ENCODE measurements at regions not wholly inside any gene's neighbourhood (a gene's known extent, or its start where the extent isn't known, plus 50 kb on each side); places are given as distances from the start of the nearest gene placed in this dataset.

DNA sequence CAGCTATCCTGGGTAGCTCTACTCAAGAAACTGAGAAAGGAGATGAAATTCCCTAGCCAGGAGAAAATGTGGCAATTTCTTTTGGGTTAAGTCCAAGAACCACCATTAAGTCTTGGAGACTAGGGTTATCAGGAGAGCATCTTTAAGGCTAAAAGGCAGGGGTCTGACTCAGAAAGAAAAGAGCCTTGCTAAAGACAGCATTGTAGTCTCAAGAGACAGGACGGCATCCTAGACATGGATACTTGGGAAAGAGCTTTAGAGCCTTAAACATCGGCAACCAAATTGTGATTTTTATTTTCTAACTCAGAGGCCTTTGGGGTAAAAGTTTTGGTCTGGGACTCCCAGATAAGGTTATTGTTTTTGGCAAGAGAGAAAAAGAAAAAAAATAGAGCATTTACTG is 83.1 kb downstream of the FAS start:
- Mint-ChIP-seq H3K9me3 (no peaks in the 10 kb centered on the region), H3K4me3 (no peak overlapping the region), H3K36me3 (ENCODE audit: insufficient read depth in 1 of 3, low read depth in 3 of 3) (no peaks in the 10 kb centered on the region), H3K27ac (no peak overlapping the region), H3K4me1 (peaks cover 3 to 11% of the 10 kb centered on the region in 2 experiments), H3K27me3 (ENCODE audit: low read depth) (no peaks in the 10 kb centered on the region)
- TF ChIP-seq, protein P1, sequence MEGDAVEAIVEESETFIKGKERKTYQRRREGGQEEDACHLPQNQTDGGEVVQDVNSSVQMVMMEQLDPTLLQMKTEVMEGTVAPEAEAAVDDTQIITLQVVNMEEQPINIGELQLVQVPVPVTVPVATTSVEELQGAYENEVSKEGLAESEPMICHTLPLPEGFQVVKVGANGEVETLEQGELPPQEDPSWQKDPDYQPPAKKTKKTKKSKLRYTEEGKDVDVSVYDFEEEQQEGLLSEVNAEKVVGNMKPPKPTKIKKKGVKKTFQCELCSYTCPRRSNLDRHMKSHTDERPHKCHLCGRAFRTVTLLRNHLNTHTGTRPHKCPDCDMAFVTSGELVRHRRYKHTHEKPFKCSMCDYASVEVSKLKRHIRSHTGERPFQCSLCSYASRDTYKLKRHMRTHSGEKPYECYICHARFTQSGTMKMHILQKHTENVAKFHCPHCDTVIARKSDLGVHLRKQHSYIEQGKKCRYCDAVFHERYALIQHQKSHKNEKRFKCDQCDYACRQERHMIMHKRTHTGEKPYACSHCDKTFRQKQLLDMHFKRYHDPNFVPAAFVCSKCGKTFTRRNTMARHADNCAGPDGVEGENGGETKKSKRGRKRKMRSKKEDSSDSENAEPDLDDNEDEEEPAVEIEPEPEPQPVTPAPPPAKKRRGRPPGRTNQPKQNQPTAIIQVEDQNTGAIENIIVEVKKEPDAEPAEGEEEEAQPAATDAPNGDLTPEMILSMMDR (conservative IDR thresholded peaks at IDR 0.05) = no peak
- Histone ChIP-seq H2BK120ac (ENCODE audit: low read depth, low read length, poor library complexity, severe bottlenecking) (no peak overlapping the region), H3K9ac (ENCODE audit: extremely low read depth, insufficient read length, low read length) (no peak overlapping the region), H2AK5ac (ENCODE audit: insufficient read length, low read length) (no peak overlapping the region), H3K18ac (ENCODE audit: insufficient read length, low read depth, low read length) (no peak overlapping the region), H2BK12ac (ENCODE audit: insufficient read length, low read depth, low read length) (no peak overlapping the region), H3K4me2 (ENCODE audit: insufficient read depth, insufficient read length, low read length) (no peak overlapping the region), H3K23me2 (ENCODE audit: insufficient read length, low read depth, low read length, poor library complexity, severe bottlenecking) (no peaks in the 10 kb centered on the region), H3K27me3 (ENCODE audit: insufficient read depth, low read length) (no peaks in the 10 kb centered on the region), H3K79me2 (ENCODE audit: insufficient read depth, low read length) (no peaks in the 10 kb centered on the region), H2BK15ac (ENCODE audit: low read depth, low read length) (no peak overlapping the region), H3K4ac (ENCODE audit: low read depth, low read length) (no peak overlapping the region), H2BK20ac (ENCODE audit: low read depth, low read length, poor library complexity, severe bottlenecking) (no peak overlapping the region), H4K20me1 (ENCODE audit: control insufficient read depth, insufficient read depth, insufficient read length) (no peaks in the 10 kb centered on the region), H3K4me1 (ENCODE audit: insufficient read depth, low read length) (0 out of 2 replicates have a peak, but pooled peaks cover 4% of the 10 kb centered on the region), H4K8ac (replicated peaks; ENCODE audit: insufficient read length, low read depth, low read length) (no peak overlapping the region), H3K27ac (ENCODE audit: insufficient read length, low read depth, low read length) (no peak overlapping the region), H3K9me3 (ENCODE audit: control insufficient read depth, low read depth, low read length) (no peaks in the 10 kb centered on the region), H3K79me1 (ENCODE audit: insufficient read depth, low read depth, low read length, poor library complexity, severe bottlenecking) (no peaks in the 10 kb centered on the region), H4K5ac (ENCODE audit: insufficient read length, low read depth, low read length) (no peak overlapping the region), H2AFZ (ENCODE audit: low read length) (no peak overlapping the region), H2BK5ac (ENCODE audit: insufficient read length, low read length) (no peak overlapping the region), H3K56ac (ENCODE audit: insufficient read length, low read depth, low read length) (no peak overlapping the region), H3K23ac (ENCODE audit: insufficient read length, low read depth, low read length) (no peak overlapping the region), H4K91ac (ENCODE audit: insufficient read length, low read depth, low read length) (no peak overlapping the region), H3K14ac (ENCODE audit: insufficient read depth, low read length) (no peak overlapping the region), H3T11ph (ENCODE audit: low read length) (no peak overlapping the region)
- WGBS (ENCODE audit: extremely low coverage, insufficient read length, low lambda C conversion rate) = no CpG with 5 or more reads among the region's 2 CpGs
- no peak for DNase-seq
